H9 (cell line): ENCODE measurements at regions not wholly inside any gene's neighbourhood (a gene's known extent, or its start where the extent isn't known, plus 50 kb on each side); places are given as distances from the start of the nearest gene placed in this dataset.

Experiments used
- DNase-seq: peaks from one replicate; pipeline ENCODE4 v3.0.0-alpha.2; 2017
- H2AFZ ChIP-seq: one replicate; pipeline ENCODE4 v1.6.1; 2013; ENCODE audit warnings: mild to moderate bottlenecking, low read length, control low read depth, moderate library complexity
- H2AK5ac ChIP-seq: 2 replicates; pipeline ENCODE4 v1.6.1; 2013; ENCODE audit warnings: low read length, control low read depth, mixed read lengths; ENCODE audit not compliant: insufficient read length
- H2BK120ac ChIP-seq: one replicate; pipeline ENCODE4 v1.6.1; 2013; ENCODE audit warnings: low read depth, mild to moderate bottlenecking, low read length, control low read depth, inconsistent platforms; ENCODE audit not compliant: poor library complexity, severe bottlenecking
- H2BK12ac ChIP-seq: 2 replicates; pipeline ENCODE4 v1.6.1; 2013; ENCODE audit warnings: low read length, control low read depth, mixed read lengths, low read depth; ENCODE audit not compliant: insufficient read length
- H2BK15ac ChIP-seq: 2 replicates; pipeline ENCODE4 v1.6.1; 2013; ENCODE audit warnings: low read depth, low read length, control low read depth
- H2BK20ac ChIP-seq: one replicate; pipeline ENCODE4 v1.6.1; 2013; ENCODE audit warnings: low read depth, mild to moderate bottlenecking, low read length, control low read depth, inconsistent platforms; ENCODE audit not compliant: poor library complexity, severe bottlenecking
- H2BK5ac ChIP-seq: 2 replicates; pipeline ENCODE4 v1.6.1; 2013; ENCODE audit warnings: low read length, control low read depth, mixed read lengths; ENCODE audit not compliant: insufficient read length
- H3K14ac ChIP-seq: 2 replicates; pipeline ENCODE4 v1.6.1; 2013; ENCODE audit warnings: low read length, control low read depth; ENCODE audit not compliant: insufficient read depth
- H3K18ac ChIP-seq: 2 replicates; pipeline ENCODE4 v1.6.1; 2013; ENCODE audit warnings: low read depth, mild to moderate bottlenecking, mixed read lengths, low read length, control low read depth; ENCODE audit not compliant: insufficient read length
- H3K23ac ChIP-seq: 2 replicates; pipeline ENCODE4 v1.6.1; 2013; ENCODE audit warnings: low read length, control low read depth, mixed read lengths, low read depth; ENCODE audit not compliant: insufficient read length
- H3K23me2 ChIP-seq: 2 replicates; pipeline ENCODE4 v1.6.1; 2013; ENCODE audit warnings: low read depth, mild to moderate bottlenecking, mixed read lengths, low read length, control low read depth; ENCODE audit not compliant: insufficient read length, poor library complexity, severe bottlenecking
- H3K27ac ChIP-seq: 2 replicates; pipeline ENCODE4 v1.5.1; 2013; ENCODE audit warnings: low read length, control low read depth, mixed read lengths, low read depth; ENCODE audit not compliant: insufficient read length
- H3K27me3 ChIP-seq: 2 replicates; pipeline ENCODE4 v1.6.1; 2013; ENCODE audit warnings: low read length, control low read depth, inconsistent platforms; ENCODE audit not compliant: insufficient read depth
- H3K4ac ChIP-seq: 2 replicates; pipeline ENCODE4 v1.6.1; 2013; ENCODE audit warnings: low read depth, mild to moderate bottlenecking, control low read depth, inconsistent platforms, low read length, moderate library complexity
- H3K4me1 ChIP-seq: 2 replicates; pipeline ENCODE4 v1.6.1; 2013; ENCODE audit warnings: low read length, control low read depth, inconsistent platforms; ENCODE audit not compliant: insufficient read depth
- H3K4me2 ChIP-seq: 2 replicates; pipeline ENCODE4 v1.6.1; 2013; ENCODE audit warnings: low read length, control low read depth, mixed read lengths; ENCODE audit not compliant: insufficient read length, insufficient read depth
- H3K56ac ChIP-seq: 2 replicates; pipeline ENCODE4 v1.6.1; 2013; ENCODE audit warnings: low read depth, mild to moderate bottlenecking, mixed read lengths, low read length, control low read depth; ENCODE audit not compliant: insufficient read length
- H3K79me1 ChIP-seq: 2 replicates; pipeline ENCODE4 v1.6.1; 2013; ENCODE audit warnings: low read depth, mild to moderate bottlenecking, moderate library complexity, low read length, control low read depth, inconsistent platforms; ENCODE audit not compliant: insufficient read depth, poor library complexity, severe bottlenecking
- H3K79me2 ChIP-seq: 2 replicates; pipeline ENCODE4 v1.6.1; 2013; ENCODE audit warnings: low read length, control low read depth, inconsistent platforms; ENCODE audit not compliant: insufficient read depth
- H3K9ac ChIP-seq: 2 replicates; pipeline ENCODE4 v1.6.1; 2013; ENCODE audit warnings: low read length, control low read depth, mixed read lengths; ENCODE audit not compliant: insufficient read length; ENCODE audit errors: extremely low read depth
- H3K9me3 ChIP-seq: one replicate; pipeline ENCODE4 v1.6.1; 2013; ENCODE audit warnings: low read depth, low read length, inconsistent platforms; ENCODE audit not compliant: control insufficient read depth
- H3T11ph ChIP-seq: one replicate; pipeline ENCODE4 v1.6.1; 2013; ENCODE audit warnings: mild to moderate bottlenecking, low read length, control low read depth, inconsistent platforms
- H4K20me1 ChIP-seq: one replicate; pipeline ENCODE4 v1.6.1; 2013; ENCODE audit not compliant: control insufficient read depth, insufficient read length, insufficient read depth
- H4K5ac ChIP-seq: 2 replicates; pipeline ENCODE4 v1.6.1; 2013; ENCODE audit warnings: low read depth, mild to moderate bottlenecking, mixed read lengths, low read length, control low read depth; ENCODE audit not compliant: insufficient read length
- H4K8ac ChIP-seq: replicated peaks from 2 replicates; pipeline ENCODE4 v1.6.1; 2013; ENCODE audit warnings: low read length, control low read depth, mixed read lengths, low read depth; ENCODE audit not compliant: insufficient read length
- H4K91ac ChIP-seq: 2 replicates; pipeline ENCODE4 v1.6.1; 2013; ENCODE audit warnings: low read depth, mild to moderate bottlenecking, moderate library complexity, mixed read lengths, low read length, control low read depth; ENCODE audit not compliant: insufficient read length
- H3K27ac Mint-ChIP-seq, 3 experiments: 2 replicates in 2 of 3; 3 replicates in 1 of 3; pipeline ENCODE4 v1.8.0; 2020 to 2021; ENCODE audit warnings: mixed read lengths in 3 of 3, mild to moderate bottlenecking in 1 of 3, moderate library complexity in 1 of 3
- H3K27me3 Mint-ChIP-seq: 2 replicates; pipeline ENCODE4 v1.8.0; 2021; ENCODE audit warnings: low read depth, mild to moderate bottlenecking, moderate library complexity, mixed read lengths
- H3K36me3 Mint-ChIP-seq, 3 experiments: 2 replicates in 2 of 3; 3 replicates in 1 of 3; pipeline ENCODE4 v1.8.0; 2020 to 2021; ENCODE audit warnings: low read depth in 3 of 3, mixed read lengths in 3 of 3; ENCODE audit not compliant: insufficient read depth in 1 of 3
- H3K4me1 Mint-ChIP-seq, 2 experiments: 2 replicates each; pipeline ENCODE4 v1.8.0; 2020; ENCODE audit warnings: mixed read lengths in 2 of 2
- H3K4me3 Mint-ChIP-seq, 2 experiments: 2 replicates in 1 of 2; 3 replicates in 1 of 2; pipeline ENCODE4 v1.8.0; 2020 to 2021; ENCODE audit warnings: mild to moderate bottlenecking in 2 of 2, mixed read lengths in 2 of 2, moderate library complexity in 1 of 2
- H3K9me3 Mint-ChIP-seq, 2 experiments: 2 replicates in 1 of 2; 3 replicates in 1 of 2; pipeline ENCODE4 v1.8.0; 2020; ENCODE audit warnings: mild to moderate bottlenecking in 2 of 2, mixed read lengths in 2 of 2, moderate library complexity in 1 of 2
- WGBS: extraction: QIAGEN DNeasy Blood & Tissue Kit; methylation state at CpG from one replicate; pipeline ENCODE4 v1.1.7; 2013; ENCODE audit warnings: missing lambda C conversion rate, low lambda C conversion rate, mixed read lengths; ENCODE audit not compliant: insufficient read length; ENCODE audit errors: extremely low coverage; 5-methylcytosine and 5-hydroxymethylcytosine counted together
- TF ChIP-seq, protein P1 (sequence below): fragments of 200-600 bp; sonication (generic); conservative IDR thresholded peaks from 3 replicates; pipeline ENCODE4 v1.8.0; 2021; ENCODE audit warnings: antibody characterized with exemption, mild to moderate bottlenecking

DNA sequence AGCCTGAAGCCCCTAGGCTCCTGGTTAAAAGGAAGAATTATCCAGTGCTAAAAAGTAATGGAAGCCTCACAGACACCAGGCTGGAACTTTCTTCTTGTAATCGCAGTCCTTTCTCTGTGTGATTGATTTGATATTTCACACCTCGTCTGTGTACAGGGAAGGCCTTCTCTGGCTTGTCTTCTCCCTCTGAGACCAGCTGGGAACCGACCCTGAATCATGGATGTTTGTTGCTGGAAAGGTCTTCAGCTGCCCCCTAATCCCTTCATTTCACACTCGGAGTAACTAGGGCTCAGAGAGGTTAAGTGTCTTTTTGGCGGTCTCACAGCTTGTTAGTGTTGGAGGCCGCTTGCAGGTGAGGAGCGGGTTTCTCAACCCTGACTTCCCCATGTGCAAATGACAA, 500.2 kb upstream of the CDH4 start:
- Histone ChIP-seq H3K4me1 (no peaks in the 10 kb centered on the region; the same call in 1 of the 2 replicates), H2BK5ac (no peak overlapping the region), H3K56ac (no peak overlapping the region), H2BK120ac (no peak overlapping the region), H3K23me2 (no peaks in the 10 kb centered on the region), H3K9ac (no peak overlapping the region), H3K18ac (peak overlapping the region; percentile 34), H3K23ac (no peak overlapping the region), H3K79me1 (no peaks in the 10 kb centered on the region), H2BK20ac (no peak overlapping the region), H3K79me2 (no peaks in the 10 kb centered on the region), H3K27ac (no peak overlapping the region), H3K4me2 (no peak overlapping the region), H3K4ac (no peak overlapping the region), H2BK12ac (no peak overlapping the region), H3K27me3 (no peaks in the 10 kb centered on the region), H4K5ac (no peak overlapping the region), H2BK15ac (no peak overlapping the region), H3K14ac (no peak overlapping the region), H4K91ac (no peak overlapping the region), H2AFZ (no peak overlapping the region), H3K9me3 (no peaks in the 10 kb centered on the region), H3T11ph (no peak overlapping the region), H4K20me1 (no peaks in the 10 kb centered on the region), H2AK5ac (no peak overlapping the region), H4K8ac (no peak overlapping the region)
- Mint-ChIP-seq H3K36me3 (peaks cover 9 to 18% (median 12%) of the 10 kb centered on the region in 3 experiments), H3K27me3 (peaks cover 1% of the 10 kb centered on the region), H3K27ac (no peak overlapping the region; a peak in 3 of 7 replicates), H3K4me1 (peaks cover 35 to 37% of the 10 kb centered on the region in 2 experiments), H3K9me3 (peaks cover 12 to 15% of the 10 kb centered on the region in 2 experiments), H3K4me3 (no peak overlapping the region)
- no peak for DNase-seq
- TF ChIP-seq, protein P1, sequence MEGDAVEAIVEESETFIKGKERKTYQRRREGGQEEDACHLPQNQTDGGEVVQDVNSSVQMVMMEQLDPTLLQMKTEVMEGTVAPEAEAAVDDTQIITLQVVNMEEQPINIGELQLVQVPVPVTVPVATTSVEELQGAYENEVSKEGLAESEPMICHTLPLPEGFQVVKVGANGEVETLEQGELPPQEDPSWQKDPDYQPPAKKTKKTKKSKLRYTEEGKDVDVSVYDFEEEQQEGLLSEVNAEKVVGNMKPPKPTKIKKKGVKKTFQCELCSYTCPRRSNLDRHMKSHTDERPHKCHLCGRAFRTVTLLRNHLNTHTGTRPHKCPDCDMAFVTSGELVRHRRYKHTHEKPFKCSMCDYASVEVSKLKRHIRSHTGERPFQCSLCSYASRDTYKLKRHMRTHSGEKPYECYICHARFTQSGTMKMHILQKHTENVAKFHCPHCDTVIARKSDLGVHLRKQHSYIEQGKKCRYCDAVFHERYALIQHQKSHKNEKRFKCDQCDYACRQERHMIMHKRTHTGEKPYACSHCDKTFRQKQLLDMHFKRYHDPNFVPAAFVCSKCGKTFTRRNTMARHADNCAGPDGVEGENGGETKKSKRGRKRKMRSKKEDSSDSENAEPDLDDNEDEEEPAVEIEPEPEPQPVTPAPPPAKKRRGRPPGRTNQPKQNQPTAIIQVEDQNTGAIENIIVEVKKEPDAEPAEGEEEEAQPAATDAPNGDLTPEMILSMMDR, result no peak
- no CpG with 5 or more reads among the region's 7 CpGs for WGBS
